ENCODE measurements at regions not wholly inside any gene's neighbourhood (a gene's known extent, or its start where the extent isn't known, plus 50 kb on each side); places are given as distances from the start of the nearest gene placed in this dataset.

- ChIA-PET POLR2A (no interaction called here), CTCF (no interaction called here)
- Histone ChIP-seq H3K27me3 (replicated peaks in 1 of 2; ENCODE audit: control insufficient read depth in 2 of 2, extremely low read depth in 1 of 2, insufficient read depth in 2 of 2, low read length in 1 of 2) (no peaks in the 10 kb centered on the region), H3K4me1 (ENCODE audit: control insufficient read depth in 1 of 2, extremely low read depth in 1 of 2, insufficient read depth in 2 of 2, low read length in 2 of 2) (no peaks in the 10 kb centered on the region), H3K36me3 (ENCODE audit: control insufficient read depth in 2 of 2, extremely low read depth in 1 of 2, insufficient read depth in 1 of 2, low read length in 1 of 2) (no peaks in the 10 kb centered on the region), H3K27ac (ENCODE audit: low read length) (no peak overlapping the region), H3K4me3 (ENCODE audit: control insufficient read depth in 1 of 2, extremely low read depth in 1 of 2, low read length in 1 of 2) (no peak overlapping the region), H3K9me3 (no peaks in the 10 kb centered on the region)
- Mint-ChIP-seq H3K27me3 (no peaks in the 10 kb centered on the region), H3K36me3 (peaks cover 2% of the 10 kb centered on the region), H3K4me3 (no peak overlapping the region), H3K27ac (no peak overlapping the region), H3K4me1 (no peaks in the 10 kb centered on the region), H3K9me3 (peaks cover 2 to 12% (median 9%) of the 10 kb centered on the region in 3 donors)
- DNase-seq (no peak), ATAC-seq (replicated peaks in 1 of 4) (no peak)
- WGBS (ENCODE audit: insufficient coverage): 36% methylated on average over 2 of the region's 5 CpGs
These were observed 291.8 kb downstream of the SOX9 start for GRCh38 chr17:72412650-72413076.

DNA sequence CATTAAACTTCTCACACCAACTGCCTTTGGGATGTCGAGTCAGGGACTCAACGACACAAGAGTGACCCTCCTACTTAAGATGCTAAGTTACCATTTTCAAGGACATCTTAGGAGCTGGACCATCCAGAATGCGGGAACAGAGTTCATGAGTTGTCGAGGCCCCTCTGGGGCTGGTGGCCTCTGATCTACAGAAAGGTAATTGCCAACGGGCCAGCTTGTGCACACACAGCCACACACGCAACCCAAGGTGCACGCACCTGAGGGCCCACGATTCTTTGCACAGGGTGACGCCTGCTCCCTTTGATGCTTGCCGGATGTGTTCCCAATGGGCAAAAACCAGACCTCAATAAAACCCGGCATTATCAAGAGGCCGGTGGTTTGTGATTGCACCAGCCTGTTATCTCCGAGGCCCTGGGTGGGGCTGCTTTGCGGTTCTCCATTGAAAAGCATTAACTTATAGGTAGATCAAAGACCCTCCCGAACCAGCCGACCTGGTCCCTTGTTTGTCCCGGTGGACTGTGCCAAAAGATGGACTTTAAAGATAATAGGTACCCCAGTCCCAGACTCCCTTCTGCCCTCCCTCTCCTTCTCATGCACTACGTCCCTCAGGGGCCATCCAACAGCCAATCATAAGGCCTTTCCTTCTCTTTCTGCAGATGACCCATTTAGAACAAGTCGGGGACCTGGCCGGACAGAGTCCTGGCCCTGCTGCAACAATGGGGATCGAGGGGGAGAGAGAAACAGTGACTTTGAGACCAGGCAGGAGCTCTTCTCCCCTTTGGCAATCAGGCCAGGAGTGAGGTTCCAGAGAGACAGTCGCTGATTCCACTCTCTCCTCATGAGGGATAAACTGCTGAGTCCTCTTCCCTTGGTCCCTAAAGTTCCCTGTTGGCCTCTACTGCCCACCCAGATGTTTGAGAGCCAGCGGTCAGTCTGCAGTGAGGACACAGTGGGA lies 292.5 kb downstream of the SOX9 start:
- WGBS (ENCODE audit: insufficient coverage): 81% methylated on average over 20 of the region's 23 CpGs
- CTCF ChIA-PET: no interaction called here

DNA sequence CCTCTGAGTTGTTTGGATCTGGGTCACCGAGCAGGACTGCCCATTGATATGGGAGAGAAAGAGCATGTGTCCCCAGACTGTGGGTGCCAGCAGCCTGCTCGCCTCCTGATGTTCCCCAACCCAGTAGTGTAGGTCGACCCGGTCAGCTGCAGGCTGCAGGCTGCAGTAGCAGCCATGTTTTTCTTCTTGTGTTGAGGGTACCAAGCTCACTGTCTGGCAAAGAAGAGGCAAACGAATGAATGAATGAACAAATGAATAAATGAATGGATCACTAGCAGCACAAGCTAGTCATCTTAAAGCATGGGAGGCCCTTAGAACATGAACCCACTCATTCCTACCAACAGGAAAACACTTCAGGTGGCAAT lies 293.2 kb downstream of the SOX9 start:
- H3K9me3 Mint-ChIP-seq: peaks cover 7 to 17% (median 14%) of the 10 kb centered on the region in 3 donors
- Histone ChIP-seq H3K27me3 (replicated peaks in 1 of 2; ENCODE audit: control insufficient read depth in 2 of 2, extremely low read depth in 1 of 2, insufficient read depth in 2 of 2, low read length in 1 of 2) (no peaks in the 10 kb centered on the region), H3K27ac (ENCODE audit: low read length) (no peak overlapping the region), H3K9me3 (no peaks in the 10 kb centered on the region), H3K4me1 (ENCODE audit: control insufficient read depth in 1 of 2, extremely low read depth in 1 of 2, insufficient read depth in 2 of 2, low read length in 2 of 2) (no peaks in the 10 kb centered on the region), H3K4me3 (ENCODE audit: control insufficient read depth in 1 of 2, extremely low read depth in 1 of 2, low read length in 1 of 2) (no peak overlapping the region), H3K36me3 (ENCODE audit: control insufficient read depth in 2 of 2, extremely low read depth in 1 of 2, insufficient read depth in 1 of 2, low read length in 1 of 2) (no peaks in the 10 kb centered on the region)
- no peaks in the 10 kb centered on the region for H3K4me1 Mint-ChIP-seq
- no peaks in the 10 kb centered on the region for H3K27me3 Mint-ChIP-seq
- H3K27ac Mint-ChIP-seq: no peak overlapping the region
- WGBS (ENCODE audit: insufficient coverage): 81% methylated on average over 4 of the region's 5 CpGs
- ChIA-PET CTCF (no interaction called here), POLR2A (no interaction called here)
- peaks cover 6% of the 10 kb centered on the region for H3K36me3 Mint-ChIP-seq
- H3K4me3 Mint-ChIP-seq: no peak overlapping the region
- ATAC-seq (replicated peaks in 1 of 4) (no peak), DNase-seq (no peak)

More for the DNA sequence above, 292.5 kb downstream of the SOX9 start:
- POLR2A ChIA-PET: no interaction called here
- peaks cover 6% of the 10 kb centered on the region for H3K36me3 Mint-ChIP-seq
- no peaks in the 10 kb centered on the region for H3K4me1 Mint-ChIP-seq
- no peaks in the 10 kb centered on the region for H3K4me1 ChIP-seq (ENCODE audit: control insufficient read depth in 1 of 2, extremely low read depth in 1 of 2, insufficient read depth in 2 of 2, low read length in 2 of 2)
- H3K4me3 Mint-ChIP-seq: no peak overlapping the region
- no peak for ATAC-seq (replicated peaks in 1 of 4)
- H3K27ac ChIP-seq (ENCODE audit: low read length): no peak overlapping the region
- H3K27me3 Mint-ChIP-seq: no peaks in the 10 kb centered on the region
- H3K36me3 ChIP-seq (ENCODE audit: control insufficient read depth in 2 of 2, extremely low read depth in 1 of 2, insufficient read depth in 1 of 2, low read length in 1 of 2): no peaks in the 10 kb centered on the region
- H3K9me3 Mint-ChIP-seq: peaks cover 7 to 17% (median 13%) of the 10 kb centered on the region in 3 donors
- no peaks in the 10 kb centered on the region for H3K9me3 ChIP-seq
- no peak for DNase-seq
- H3K27me3 ChIP-seq (replicated peaks in 1 of 2; ENCODE audit: control insufficient read depth in 2 of 2, extremely low read depth in 1 of 2, insufficient read depth in 2 of 2, low read length in 1 of 2): no peaks in the 10 kb centered on the region
- H3K27ac Mint-ChIP-seq: no peak overlapping the region
- no peak overlapping the region for H3K4me3 ChIP-seq (ENCODE audit: control insufficient read depth in 1 of 2, extremely low read depth in 1 of 2, low read length in 1 of 2)

DNA sequence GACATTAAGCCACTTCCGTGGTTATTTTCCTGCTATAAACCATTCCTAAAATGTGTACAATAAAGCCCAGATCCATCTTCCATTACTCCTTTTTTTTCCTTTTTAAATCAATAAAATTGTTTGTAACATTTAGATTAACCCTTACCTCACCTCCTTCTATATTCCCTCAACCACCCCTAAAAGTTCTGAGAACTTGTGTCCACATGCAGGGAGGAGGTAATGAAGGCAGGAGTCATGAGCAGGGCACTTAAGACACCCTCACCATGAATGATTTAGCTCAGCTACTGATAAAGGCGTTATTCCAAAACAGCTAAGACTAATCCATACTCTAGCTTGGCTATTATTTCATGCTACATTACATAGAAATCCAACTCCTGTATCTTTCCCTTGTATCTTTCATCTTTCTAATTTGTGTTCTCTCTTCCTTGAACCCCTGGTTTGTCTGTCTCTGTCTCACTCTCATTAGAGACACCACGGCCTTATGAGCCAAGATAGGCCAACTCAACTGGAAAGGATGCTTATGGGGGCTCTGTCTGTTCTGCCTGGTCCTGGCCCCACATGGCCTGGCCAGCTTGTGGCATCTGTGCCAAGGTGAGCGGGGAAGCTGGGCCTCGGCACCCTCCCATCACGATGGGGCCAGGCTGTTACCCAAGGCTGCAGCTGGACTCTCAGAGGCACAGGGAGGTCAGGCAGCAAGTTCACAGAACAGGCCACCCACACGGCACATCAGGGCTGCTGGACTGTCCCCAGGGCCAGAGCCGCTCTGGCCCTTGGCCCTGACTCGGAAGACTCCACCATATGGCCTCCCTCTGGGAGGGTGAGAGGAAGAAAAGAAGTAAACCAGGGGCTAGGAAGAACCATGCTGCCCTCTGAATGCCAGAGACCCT lies 294.4 kb downstream of the SOX9 start:
- 81% methylated on average over 7 of the region's 9 CpGs for WGBS (ENCODE audit: insufficient coverage)
- Histone ChIP-seq H3K27me3 (replicated peaks in 1 of 2; ENCODE audit: control insufficient read depth in 2 of 2, extremely low read depth in 1 of 2, insufficient read depth in 2 of 2, low read length in 1 of 2) (peaks cover 0 to 3% of the 10 kb centered on the region in 2 experiments), H3K9me3 (no peaks in the 10 kb centered on the region), H3K4me3 (ENCODE audit: control insufficient read depth in 1 of 2, extremely low read depth in 1 of 2, low read length in 1 of 2) (no peak overlapping the region), H3K36me3 (ENCODE audit: control insufficient read depth in 2 of 2, extremely low read depth in 1 of 2, insufficient read depth in 1 of 2, low read length in 1 of 2) (no peaks in the 10 kb centered on the region), H3K4me1 (ENCODE audit: control insufficient read depth in 1 of 2, extremely low read depth in 1 of 2, insufficient read depth in 2 of 2, low read length in 2 of 2) (no peaks in the 10 kb centered on the region), H3K27ac (ENCODE audit: low read length) (no peak overlapping the region)
- CTCF ChIA-PET: no interaction called here
- H3K36me3 Mint-ChIP-seq: peaks cover 6% of the 10 kb centered on the region
- no peaks in the 10 kb centered on the region for H3K4me1 Mint-ChIP-seq
- no peaks in the 10 kb centered on the region for H3K27me3 Mint-ChIP-seq
- POLR2A ChIA-PET: no interaction called here
- ATAC-seq (replicated peaks in 1 of 4) (no peak), DNase-seq (no peak)
- no peak overlapping the region for H3K27ac Mint-ChIP-seq
- H3K4me3 Mint-ChIP-seq: no peak overlapping the region
- peaks cover 7 to 17% (median 14%) of the 10 kb centered on the region in 3 donors for H3K9me3 Mint-ChIP-seq

- Mint-ChIP-seq H3K4me1 (no peaks in the 10 kb centered on the region), H3K27ac (no peak overlapping the region), H3K4me3 (no peak overlapping the region), H3K27me3 (no peaks in the 10 kb centered on the region), H3K9me3 (peaks cover 7 to 17% (median 14%) of the 10 kb centered on the region in 3 donors), H3K36me3 (peaks cover 6% of the 10 kb centered on the region)
- no peak for DNase-seq
- peaks cover 0 to under 1% of the 10 kb centered on the region in 2 experiments for H3K4me1 ChIP-seq (ENCODE audit: control insufficient read depth in 1 of 2, extremely low read depth in 1 of 2, insufficient read depth in 2 of 2, low read length in 2 of 2)
- no peaks in the 10 kb centered on the region for H3K36me3 ChIP-seq (ENCODE audit: control insufficient read depth in 2 of 2, extremely low read depth in 1 of 2, insufficient read depth in 1 of 2, low read length in 1 of 2)
- WGBS (ENCODE audit: insufficient coverage): 22% methylated on average over 1 of the region's 6 CpGs
- peaks cover 0 to 8% of the 10 kb centered on the region in 2 experiments for H3K27me3 ChIP-seq (replicated peaks in 1 of 2; ENCODE audit: control insufficient read depth in 2 of 2, extremely low read depth in 1 of 2, insufficient read depth in 2 of 2, low read length in 1 of 2)
- no peak for ATAC-seq (replicated peaks in 1 of 4)
- H3K27ac ChIP-seq (ENCODE audit: low read length): no peak overlapping the region
- no peak overlapping the region for H3K4me3 ChIP-seq (ENCODE audit: control insufficient read depth in 1 of 2, extremely low read depth in 1 of 2, low read length in 1 of 2)
- ChIA-PET POLR2A (no interaction called here), CTCF (no interaction called here)
- no peaks in the 10 kb centered on the region for H3K9me3 ChIP-seq
These were observed 295.3 kb downstream of the SOX9 start for GRCh38 chr17:72416054-72416675.

DNA sequence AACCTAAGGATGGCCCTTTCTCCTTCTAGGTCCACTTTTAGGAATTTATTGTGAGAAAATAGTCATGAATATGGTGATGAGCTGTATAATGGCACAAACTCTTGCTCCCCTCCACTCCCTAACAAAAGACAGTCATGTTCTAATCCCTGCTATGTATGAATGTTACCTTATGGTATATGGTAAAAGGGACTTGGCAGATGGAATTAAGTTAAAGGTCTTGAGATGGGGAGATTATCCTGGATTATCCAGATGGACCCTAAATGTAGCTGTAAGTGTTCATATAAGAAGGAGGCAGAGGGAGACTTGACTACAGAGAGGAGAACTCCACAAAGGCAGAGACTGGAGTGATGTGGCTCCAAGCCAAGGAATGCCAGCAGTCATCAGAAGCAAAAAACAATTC lies 296.1 kb downstream of the SOX9 start:
- H3K27me3 Mint-ChIP-seq: no peaks in the 10 kb centered on the region
- peaks cover 0 to 6% of the 10 kb centered on the region in 2 experiments for H3K4me1 ChIP-seq (ENCODE audit: control insufficient read depth in 1 of 2, extremely low read depth in 1 of 2, insufficient read depth in 2 of 2, low read length in 2 of 2)
- H3K4me3 Mint-ChIP-seq: no peak overlapping the region
- no peak for DNase-seq
- H3K9me3 ChIP-seq: no peaks in the 10 kb centered on the region
- no peak for ATAC-seq (replicated peaks in 1 of 4)
- no peaks in the 10 kb centered on the region for H3K36me3 ChIP-seq (ENCODE audit: control insufficient read depth in 2 of 2, extremely low read depth in 1 of 2, insufficient read depth in 1 of 2, low read length in 1 of 2)
- H3K9me3 Mint-ChIP-seq: peaks cover 7 to 17% (median 14%) of the 10 kb centered on the region in 3 donors
- no peak overlapping the region for H3K27ac ChIP-seq (ENCODE audit: low read length)
- POLR2A ChIA-PET: no interaction called here
- CTCF ChIA-PET: no interaction called here
- no peak overlapping the region for H3K4me3 ChIP-seq (ENCODE audit: control insufficient read depth in 1 of 2, extremely low read depth in 1 of 2, low read length in 1 of 2)
- no peak overlapping the region for H3K27ac Mint-ChIP-seq
- H3K36me3 Mint-ChIP-seq: peaks cover 6% of the 10 kb centered on the region
- H3K4me1 Mint-ChIP-seq: peaks cover 0 to 5% (median 3%) of the 10 kb centered on the region in 3 donors
- H3K27me3 ChIP-seq (replicated peaks in 1 of 2; ENCODE audit: control insufficient read depth in 2 of 2, extremely low read depth in 1 of 2, insufficient read depth in 2 of 2, low read length in 1 of 2): peaks cover 0 to 11% of the 10 kb centered on the region in 2 experiments
